CD14-positive monocyte (primary cell): ENCODE measurements at regions not wholly inside any gene's neighbourhood (a gene's known extent, or its start where the extent isn't known, plus 50 kb on each side); places are given as distances from the start of the nearest gene placed in this dataset.
"Not testable (repeated sequence)": the region's sequence is repeated elsewhere in the genome, so short reads cannot be mapped to it uniquely, and the experiment has no call there.

Experiments used
- DNase-seq, 3 donors: peaks; one replicate each; pipeline ENCODE4 v3.0.0-alpha.2; 2011 to 2022
- H2AFZ ChIP-seq: 2 replicates; pipeline ENCODE4 v1.6.0; 2012; ENCODE audit warnings: mild to moderate bottlenecking, low read depth, low read length, inconsistent platforms; ENCODE audit not compliant: insufficient read depth, poor library complexity, severe bottlenecking
- H3K27ac ChIP-seq, 2 donors: 1 replicate in 1 of 2; 2 replicates in 1 of 2; pipeline ENCODE4 v1.5.1; 2012 to 2013; ENCODE audit warnings: low read length in 2 of 2, control low read depth in 1 of 2, inconsistent platforms in 1 of 2, low read depth in 1 of 2, mild to moderate bottlenecking in 1 of 2
- H3K27me3 ChIP-seq, 2 donors: one replicate each; pipeline versions ENCODE4 v1.6.0 to v1.6.1; 2011 to 2013; ENCODE audit warnings: low read length in 2 of 2; ENCODE audit not compliant: control insufficient read depth in 2 of 2, insufficient read depth in 2 of 2
- H3K36me3 ChIP-seq, 2 donors: replicated peaks in 1 of 2; 1 replicate in 1 of 2; 2 replicates in 1 of 2; pipeline versions ENCODE4 v1.5.1 to v1.6.1; 2012 to 2013; ENCODE audit warnings: low read length in 2 of 2, control low read depth in 1 of 2, inconsistent platforms in 1 of 2, mild to moderate bottlenecking in 1 of 2; ENCODE audit not compliant: insufficient read depth in 2 of 2, control insufficient read depth in 1 of 2
- H3K4me1 ChIP-seq, 2 donors: 1 replicate in 1 of 2; 2 replicates in 1 of 2; pipeline versions ENCODE4 v1.5.1 to v1.6.1; 2012 to 2013; ENCODE audit warnings: low read length in 2 of 2, control low read depth in 1 of 2, inconsistent platforms in 1 of 2, mild to moderate bottlenecking in 1 of 2, moderate library complexity in 1 of 2; ENCODE audit not compliant: insufficient read depth in 2 of 2, control insufficient read depth in 1 of 2
- H3K4me2 ChIP-seq: replicated peaks from 2 replicates; pipeline ENCODE3; 2012; ENCODE audit warnings: low read length, moderate library complexity, mild to moderate bottlenecking; ENCODE audit not compliant: poor library complexity, severe bottlenecking; ENCODE audit errors: extremely low read depth
- H3K4me3 ChIP-seq, 3 experiments: fragments of 200-600 bp in 1 of 3; sonication (generic) in 1 of 3; replicated peaks in 1 of 3; 1 replicate in 2 of 3; 2 replicates in 1 of 3; pipeline ENCODE4 v1.5.1; 2011 to 2013; ENCODE audit warnings: low read length in 3 of 3, mild to moderate bottlenecking in 3 of 3, control low read depth in 2 of 3, low read depth in 2 of 3, inconsistent platforms in 1 of 3, moderate library complexity in 1 of 3
- H3K79me2 ChIP-seq: 2 replicates; pipeline ENCODE4 v1.6.0; 2012; ENCODE audit warnings: mild to moderate bottlenecking, control low read depth, inconsistent platforms, low read length, moderate library complexity; ENCODE audit not compliant: insufficient read depth
- H3K9ac ChIP-seq: 2 replicates; pipeline ENCODE4 v1.6.0; 2017; ENCODE audit warnings: low read length, mild to moderate bottlenecking; ENCODE audit not compliant: insufficient read depth, poor library complexity, severe bottlenecking
- H3K9me3 ChIP-seq, 2 donors: replicated peaks in 1 of 2; 1 replicate in 1 of 2; 2 replicates in 1 of 2; pipeline versions ENCODE4 v1.5.1 to v1.6.1; 2012 to 2013; ENCODE audit warnings: low read length in 2 of 2, control low read depth in 1 of 2; ENCODE audit not compliant: control insufficient read depth in 1 of 2, insufficient read depth in 1 of 2
- H4K20me1 ChIP-seq: 2 replicates; pipeline ENCODE4 v1.6.0; 2012; ENCODE audit warnings: mild to moderate bottlenecking, low read length, control low read depth, moderate library complexity; ENCODE audit not compliant: insufficient read depth
- H3K27ac Mint-ChIP-seq, 7 donors: one replicate each; pipeline ENCODE4 v1.8.0; 2020; ENCODE audit warnings: mild to moderate bottlenecking in 7 of 7, mixed read lengths in 7 of 7, moderate library complexity in 6 of 7, inconsistent platforms in 2 of 7
- H3K27me3 Mint-ChIP-seq, 3 donors: one replicate each; pipeline ENCODE4 v1.8.0; 2021 to 2022; ENCODE audit warnings: low read depth in 3 of 3, mild to moderate bottlenecking in 3 of 3, mixed read lengths in 3 of 3, moderate library complexity in 3 of 3, inconsistent platforms in 1 of 3
- H3K36me3 Mint-ChIP-seq, 2 donors: one replicate each; pipeline ENCODE4 v1.8.0; 2020; ENCODE audit warnings: mixed read lengths in 2 of 2, inconsistent platforms in 1 of 2, mild to moderate bottlenecking in 1 of 2
- H3K4me1 Mint-ChIP-seq: one replicate; pipeline ENCODE4 v1.8.0; 2020; ENCODE audit warnings: mild to moderate bottlenecking, mixed read lengths
- H3K4me3 Mint-ChIP-seq, 2 donors: one replicate each; pipeline ENCODE4 v1.8.0; 2020; ENCODE audit warnings: mild to moderate bottlenecking in 2 of 2, mixed read lengths in 2 of 2, moderate library complexity in 1 of 2
- H3K9me3 Mint-ChIP-seq, 7 donors: one replicate each; pipeline ENCODE4 v1.8.0; 2020 to 2022; ENCODE audit warnings: mixed read lengths in 7 of 7, mild to moderate bottlenecking in 6 of 7, moderate library complexity in 6 of 7, inconsistent platforms in 2 of 7
- CTCF ChIP-seq: fragments of 200-600 bp; IDR thresholded peaks from one replicate; pipeline ENCODE4 v1.8.0; 2022; ENCODE audit warnings: antibody characterized with exemption, mild to moderate bottlenecking
- WGBS: methylation state at CpG from one replicate; pipeline ENCODE4 v1.1.5; 2013; ENCODE audit warnings: missing lambda C conversion rate; ENCODE audit not compliant: insufficient coverage; 5-methylcytosine and 5-hydroxymethylcytosine counted together
- intact Hi-C, 2 donors: fragments of 100-400 bp; cut with micrococcal nuclease; formaldehyde crosslinking; loops; one replicate each; pipeline versions ENCODE4 v1.15.0 to v1.15.1; 2023

- no peak overlapping the region for H3K27ac Mint-ChIP-seq
- H3K36me3 Mint-ChIP-seq: no peaks in the 10 kb centered on the region
- H3K4me1 ChIP-seq: no peaks in the 10 kb centered on the region
- no peaks in the 10 kb centered on the region for H3K4me1 Mint-ChIP-seq
- 98% methylated on average over 4 of the region's 4 CpGs for WGBS
- peaks cover 18 to 21% of the 10 kb centered on the region in 2 donors for H3K9me3 ChIP-seq
- no peaks in the 10 kb centered on the region for H3K36me3 ChIP-seq
- H3K27me3 ChIP-seq: no peaks in the 10 kb centered on the region
- H3K79me2 ChIP-seq: no peaks in the 10 kb centered on the region
- no peak overlapping the region for H3K9ac ChIP-seq
- no peak overlapping the region for H3K4me3 ChIP-seq
- peaks cover 6 to 19% (median 10%) of the 10 kb centered on the region in 7 donors for H3K9me3 Mint-ChIP-seq
- H4K20me1 ChIP-seq: no peaks in the 10 kb centered on the region
- no peak overlapping the region for H2AFZ ChIP-seq
- H3K27me3 Mint-ChIP-seq: peaks cover 0 to 2% (median 2%) of the 10 kb centered on the region in 3 donors
- no peak for DNase-seq
- intact Hi-C loops: no loop called here
- TF ChIP-seq CTCF: no peak
- no peak overlapping the region for H3K4me2 ChIP-seq
- no peak overlapping the region for H3K4me3 Mint-ChIP-seq
- H3K27ac ChIP-seq: no peak overlapping the region
Measured at GRCh38 chr16:64346080-64346479, 775.8 kb downstream of the CDH11 start.

GRCh38 chr16:64345142-64345541 lies 776.7 kb downstream of the CDH11 start:
- DNase-seq: no peak
- no peak overlapping the region for H2AFZ ChIP-seq
- H3K79me2 ChIP-seq: no peaks in the 10 kb centered on the region
- no peaks in the 10 kb centered on the region for H3K27me3 ChIP-seq
- H3K27ac ChIP-seq: no peak overlapping the region
- intact Hi-C loops: no loop called here
- H3K9ac ChIP-seq: no peak overlapping the region
- Mint-ChIP-seq H3K36me3 (no peaks in the 10 kb centered on the region), H3K27ac (no peak overlapping the region), H3K4me1 (no peaks in the 10 kb centered on the region), H3K27me3 (peaks cover 0 to 2% (median 0%) of the 10 kb centered on the region in 3 donors), H3K9me3 (peaks cover 6 to 20% (median 10%) of the 10 kb centered on the region in 7 donors), H3K4me3 (no peak overlapping the region)
- no peak overlapping the region for H3K4me3 ChIP-seq
- 92% methylated on average over 3 of the region's 6 CpGs for WGBS
- H3K4me1 ChIP-seq: no peaks in the 10 kb centered on the region
- H3K9me3 ChIP-seq: peaks cover 18 to 21% of the 10 kb centered on the region in 2 donors
- no peak for TF ChIP-seq CTCF
- no peaks in the 10 kb centered on the region for H4K20me1 ChIP-seq
- H3K36me3 ChIP-seq: no peaks in the 10 kb centered on the region
- no peak overlapping the region for H3K4me2 ChIP-seq

- 94% methylated on average over 39 of the region's 47 CpGs for WGBS
- H3K9me3 ChIP-seq: peaks cover 18 to 25% of the 10 kb centered on the region in 2 donors
- H3K79me2 ChIP-seq, H4K20me1 ChIP-seq, H3K27me3 ChIP-seq, H3K4me1 Mint-ChIP-seq, H3K36me3 Mint-ChIP-seq, H3K4me3 Mint-ChIP-seq, H3K4me3 ChIP-seq, H2AFZ ChIP-seq, H3K36me3 ChIP-seq, H3K27ac ChIP-seq, H3K9ac ChIP-seq, H3K4me1 ChIP-seq, H3K27ac Mint-ChIP-seq, H3K27me3 Mint-ChIP-seq, intact Hi-C loops, DNase-seq, H3K4me2 ChIP-seq: not testable (repeated sequence)
- H3K9me3 Mint-ChIP-seq: peaks cover 6 to 23% (median 12%) of the 10 kb centered on the region in 7 donors
Measured at GRCh38 chr16:64343820-64344443, 777.9 kb downstream of the CDH11 start.
